Activated CD4-positive, alpha-beta T cell treated with anti-CD3 and anti-CD28 coated beads, Interleukin-2, amount 50 U/mL, for 16 hours (primary cell): ENCODE measurements at regions not wholly inside any gene's neighbourhood (a gene's known extent, or its start where the extent isn't known, plus 50 kb on each side); places are given as distances from the start of the nearest gene placed in this dataset.
"Not testable (repeated sequence)": the region's sequence is repeated elsewhere in the genome, so short reads cannot be mapped to it uniquely, and the experiment has no call there.

ENCODE experiments used
- DNase-seq: peaks from one replicate; pipeline ENCODE4 v3.0.0-alpha.2; 2020

DNA sequence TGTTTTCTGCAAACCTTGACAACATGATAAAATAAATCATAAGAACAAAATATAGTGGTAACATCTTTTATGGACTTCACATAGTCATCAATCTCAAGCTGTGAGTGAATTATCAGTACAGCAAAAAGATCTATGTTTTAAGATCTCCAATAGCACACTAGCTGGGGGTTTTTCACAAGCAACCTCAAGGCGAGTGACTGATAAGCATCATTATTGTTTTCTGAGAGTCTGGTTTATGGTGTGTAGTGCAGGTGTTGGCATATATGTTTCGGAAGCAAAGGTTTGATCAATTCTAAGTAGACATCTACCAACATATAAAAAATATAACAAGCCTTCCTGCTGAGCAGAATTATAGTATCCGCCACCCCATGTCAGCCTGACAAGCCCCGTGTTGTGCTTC is 403.8 kb upstream of the MGMT start:
- DNase-seq = no peak

GRCh38 chr10:129063877-129064276 is 403.2 kb upstream of the MGMT start:
- no peak for DNase-seq

DNA sequence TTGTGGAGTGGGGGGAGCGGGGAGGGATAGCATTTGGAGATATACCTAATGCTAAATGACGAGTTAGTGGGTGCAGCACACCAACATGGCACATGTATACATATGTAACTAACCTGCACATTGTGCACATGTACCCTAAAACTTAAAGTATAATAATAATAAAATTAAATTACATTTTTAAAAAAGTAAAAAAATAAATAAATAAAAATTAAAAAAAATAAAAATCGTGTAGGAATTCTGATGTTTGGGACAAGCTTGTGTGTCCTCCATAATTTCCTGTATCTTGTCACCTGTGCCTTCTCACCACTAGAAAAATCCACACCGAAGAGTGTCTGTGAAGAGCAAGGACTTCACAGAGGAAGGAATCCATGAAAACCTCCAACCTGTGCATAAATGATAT is 400.5 kb upstream of the MGMT start:
- not testable (repeated sequence) for DNase-seq

- DNase-seq = not testable (repeated sequence)
Measured at GRCh38 chr10:129071411-129071810, 395.6 kb upstream of the MGMT start.

DNA sequence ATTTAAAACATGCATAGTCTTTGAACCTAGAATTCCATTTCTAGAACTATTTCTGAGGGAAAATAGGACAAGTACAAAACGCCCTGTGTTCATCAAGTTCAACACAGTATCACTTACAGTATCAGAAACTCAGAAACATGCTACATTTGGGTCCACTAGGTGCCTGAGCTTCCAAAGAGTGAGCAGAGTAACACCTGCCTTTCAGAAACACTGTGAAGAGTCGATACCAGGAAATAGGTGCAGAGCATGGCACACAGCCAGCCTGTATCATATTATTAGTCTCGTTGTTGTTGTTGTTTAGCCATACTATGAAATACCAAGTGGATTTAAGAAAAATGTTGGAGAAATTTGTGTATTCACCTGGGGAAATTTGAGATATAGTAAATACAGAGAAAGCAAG is 392.1 kb upstream of the MGMT start:
- no peak for DNase-seq

DNA sequence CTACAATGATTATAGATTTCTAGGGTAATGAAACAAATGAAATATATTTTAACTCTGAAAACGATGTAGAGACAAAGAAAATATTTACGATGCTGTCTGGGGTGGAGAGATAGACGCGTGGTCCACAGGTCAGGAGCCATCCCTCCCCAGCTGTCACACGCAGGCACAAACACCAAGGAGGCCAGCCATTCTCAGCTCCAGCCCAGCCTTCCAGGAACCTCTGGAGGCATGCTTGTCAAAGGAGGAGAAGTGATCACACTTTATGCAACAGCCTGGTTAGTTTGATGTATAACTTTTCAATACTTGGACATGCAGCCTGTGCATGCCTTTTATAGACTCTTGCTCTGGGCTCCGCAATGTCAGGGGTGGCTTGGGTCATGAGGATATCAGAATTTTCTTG is 391.5 kb upstream of the MGMT start:
- no peak for DNase-seq

DNA sequence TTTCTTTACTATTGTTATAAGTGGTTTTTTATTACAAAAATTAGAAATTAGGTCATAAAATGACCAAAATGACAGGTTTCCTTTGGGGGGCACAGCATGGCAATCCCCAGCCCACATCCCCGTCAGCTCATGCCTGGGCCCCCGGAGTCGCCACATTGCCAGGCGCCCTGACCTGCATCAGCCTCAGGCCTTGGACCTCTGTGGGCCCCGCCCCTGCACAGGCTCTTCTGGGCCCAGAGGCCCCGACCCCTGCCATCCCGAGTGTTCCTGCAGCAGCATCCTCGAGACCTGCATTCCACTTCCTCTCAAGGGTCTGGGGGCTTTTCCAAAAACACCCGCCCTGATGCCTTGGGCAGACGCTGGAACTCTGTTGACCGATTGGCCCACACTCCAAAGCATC is 391.1 kb upstream of the MGMT start:
- DNase-seq = no peak

DNA sequence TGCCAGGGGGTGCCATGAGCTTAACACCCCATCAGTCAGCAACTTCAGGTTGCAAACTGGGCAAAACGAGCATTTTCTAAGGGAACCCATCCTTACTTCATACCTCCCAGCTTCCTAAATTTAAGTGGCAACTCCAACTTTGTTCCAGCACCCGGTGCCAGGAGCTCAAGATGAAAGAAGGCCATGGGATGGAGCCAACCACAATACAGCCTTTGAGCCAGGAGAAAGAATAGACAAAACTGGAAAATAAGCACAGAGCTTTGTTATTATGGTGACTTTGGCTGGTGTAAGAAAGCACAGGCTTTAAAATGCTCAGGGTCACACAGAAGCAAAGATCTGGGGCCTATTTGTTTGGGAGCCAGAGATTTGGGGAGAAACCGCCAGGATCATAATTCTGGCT is 388.7 kb upstream of the MGMT start:
- DNase-seq = no peak

DNA sequence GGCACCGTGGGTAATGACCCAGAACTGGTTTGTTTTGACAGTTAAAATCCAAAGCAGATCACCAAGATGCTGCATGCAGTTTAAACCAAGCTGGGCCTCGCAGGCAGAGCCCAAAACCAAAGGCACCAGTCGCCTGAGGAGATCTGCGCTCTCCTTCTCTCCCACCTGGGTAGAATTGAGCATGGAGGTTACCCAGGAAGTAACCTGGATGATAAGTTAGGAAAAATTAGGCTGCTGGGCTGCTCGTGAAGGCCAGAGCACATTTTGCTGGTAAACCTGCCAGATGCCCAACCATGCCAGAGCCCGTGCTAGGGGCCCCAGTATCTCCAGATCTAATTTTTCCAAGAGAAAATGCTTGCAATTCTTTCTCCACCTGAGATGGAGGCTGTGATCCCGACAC is 388.3 kb upstream of the MGMT start:
- DNase-seq = no peak

DNA sequence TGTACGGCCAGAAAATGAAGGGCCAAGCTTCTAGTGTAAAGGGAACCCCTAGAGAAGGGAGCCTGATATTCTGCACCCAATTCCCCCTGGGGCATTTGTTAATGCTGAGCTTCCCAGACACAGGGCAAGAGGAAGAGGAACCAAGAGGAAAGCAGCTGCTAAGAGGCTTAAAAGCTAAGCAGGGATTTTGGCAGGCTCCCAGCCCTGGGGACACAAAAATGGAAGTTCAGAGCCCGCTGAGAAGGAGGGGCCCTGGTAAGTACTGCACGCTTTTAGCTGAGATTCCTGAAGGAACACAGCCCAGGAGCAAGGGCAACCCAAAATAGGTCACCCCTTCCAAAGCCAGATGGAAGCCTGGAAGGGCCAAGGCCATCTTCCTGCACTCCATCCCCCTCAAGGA is 387.3 kb upstream of the MGMT start:
- no peak for DNase-seq

- DNase-seq = no peak
Measured at GRCh38 chr10:129085811-129086210, 381.2 kb upstream of the MGMT start.

DNA sequence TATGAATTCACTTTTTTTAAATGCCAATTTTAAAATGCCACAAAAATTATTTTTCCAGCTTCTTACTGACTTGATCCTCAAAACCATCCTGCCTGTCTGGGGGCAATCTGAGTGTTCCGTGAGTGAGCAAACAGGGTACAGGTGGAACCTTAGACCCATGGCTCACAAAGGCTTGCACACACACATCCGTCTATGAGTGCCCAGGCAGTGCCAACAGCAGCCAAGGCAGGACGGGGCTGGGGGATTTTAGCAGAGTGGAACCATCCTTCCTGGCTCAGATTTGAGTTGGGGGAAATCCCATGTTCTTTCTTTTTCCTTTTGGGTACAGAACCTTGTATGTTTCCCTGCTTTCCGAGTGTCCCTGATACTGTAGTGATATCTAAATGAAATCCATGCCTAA is 377.7 kb upstream of the MGMT start:
- no peak for DNase-seq

DNA sequence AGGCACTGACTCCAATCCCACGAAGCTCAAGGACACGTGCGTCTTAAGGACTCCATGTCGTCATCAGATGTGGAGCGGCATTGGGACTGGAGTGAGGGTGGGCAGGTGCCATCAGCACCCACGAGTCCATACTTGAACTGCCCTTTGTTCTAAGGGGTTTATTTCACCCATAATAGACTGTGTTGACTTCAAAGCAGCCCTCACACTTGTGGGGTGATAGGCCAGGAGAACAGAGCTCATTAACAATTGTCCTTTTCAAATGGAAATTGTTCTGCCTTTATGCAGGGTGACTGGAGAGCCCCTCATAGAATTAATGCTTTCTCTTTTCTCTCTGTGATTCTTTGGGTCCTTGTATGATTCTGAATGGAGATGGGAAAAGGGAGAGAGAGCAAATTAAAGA is 376.9 kb upstream of the MGMT start:
- DNase-seq = no peak

GRCh38 chr10:129090618-129091366 is 376.2 kb upstream of the MGMT start:
- DNase-seq = no peak

DNA sequence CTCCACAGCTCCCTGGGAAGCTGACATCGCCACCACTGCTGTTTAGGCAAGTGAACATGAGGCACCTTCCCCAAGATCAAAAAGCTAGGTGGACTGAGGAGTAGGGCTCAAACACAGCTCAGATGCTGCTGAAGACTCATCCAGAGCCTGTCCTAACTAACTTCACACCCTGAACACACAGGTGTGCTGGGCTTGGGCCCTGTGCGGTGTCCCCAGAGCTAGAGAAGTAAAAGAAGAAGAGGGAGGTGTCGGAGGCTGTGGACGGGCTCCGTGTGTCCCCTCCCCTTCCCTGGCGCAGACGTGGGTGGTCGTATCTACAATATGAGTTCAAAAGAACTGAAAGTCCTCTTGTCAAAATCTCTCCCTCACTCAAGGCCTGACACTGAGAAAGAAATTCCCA is 373.4 kb upstream of the MGMT start:
- DNase-seq = no peak

DNA sequence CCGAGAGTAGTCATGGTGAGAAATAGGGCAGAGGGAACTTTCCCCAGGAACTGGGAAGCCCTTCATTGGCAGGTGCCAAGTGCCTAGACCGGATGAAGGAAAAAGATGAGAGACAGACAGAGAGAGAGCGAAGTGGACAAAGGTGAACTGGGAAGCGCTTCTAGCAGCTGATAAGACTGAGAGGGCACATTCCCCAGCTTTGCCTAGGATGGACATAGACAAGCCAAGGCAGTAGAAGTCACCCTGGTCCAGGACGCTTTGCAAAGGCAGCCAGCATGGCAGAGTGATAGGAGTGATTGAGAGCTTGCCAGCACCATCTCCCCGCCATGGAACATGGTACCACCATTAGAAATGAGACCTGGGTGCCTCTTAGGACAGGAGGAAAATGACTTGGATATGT is 372.8 kb upstream of the MGMT start:
- no peak for DNase-seq

GRCh38 chr10:129094861-129095260 is 372.2 kb upstream of the MGMT start:
- DNase-seq = no peak

GRCh38 chr10:129095680-129096064 is 371.4 kb upstream of the MGMT start:
- DNase-seq = no peak

- DNase-seq = no peak
Measured at GRCh38 chr10:129096065-129096984, 370.7 kb upstream of the MGMT start.

DNA sequence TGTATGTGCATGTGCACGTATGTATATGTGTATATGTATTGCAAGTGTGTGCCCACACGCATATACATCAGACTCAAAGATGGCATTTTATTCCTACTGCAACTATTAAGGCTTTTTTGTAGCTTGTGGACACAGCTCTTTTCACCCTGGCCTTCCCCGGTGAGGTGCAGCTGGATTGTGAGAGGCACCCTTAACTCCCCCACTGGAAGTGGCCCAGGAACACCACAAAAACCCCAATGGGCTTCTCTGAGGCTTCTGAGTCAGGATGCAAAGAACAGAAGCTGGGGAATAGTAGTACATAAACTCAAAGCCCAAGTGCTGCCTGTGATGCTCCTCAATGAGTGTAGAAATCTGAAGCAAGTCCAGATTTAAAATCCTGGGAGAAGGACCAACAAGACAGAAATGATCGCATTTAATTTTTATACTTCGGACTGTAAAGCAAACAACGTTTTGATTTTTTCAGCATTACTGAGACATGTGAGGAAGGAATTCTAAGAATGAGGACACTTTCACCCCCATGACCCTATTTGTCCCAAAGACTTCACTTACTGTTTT is 369.2 kb upstream of the MGMT start:
- DNase-seq = no peak

DNA sequence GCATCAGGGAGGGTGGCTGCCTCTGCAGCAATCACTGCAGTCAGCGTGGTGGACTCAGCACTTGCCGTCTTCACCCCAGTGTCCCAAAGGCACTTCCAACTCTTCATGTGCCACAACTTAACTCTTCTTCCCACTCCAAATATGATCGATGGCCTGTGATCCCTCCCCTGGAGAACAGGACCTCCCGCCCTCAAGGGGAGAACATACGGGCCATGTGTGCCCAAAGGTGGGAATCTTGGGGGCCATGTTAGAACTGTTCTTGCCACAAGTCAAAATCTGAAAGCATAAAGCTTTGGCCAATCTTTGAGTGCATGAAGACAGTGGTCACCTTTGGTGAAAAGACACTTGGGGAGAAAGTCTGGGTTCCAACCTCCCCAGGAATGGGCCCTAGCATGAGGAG is 368.5 kb upstream of the MGMT start:
- DNase-seq = no peak

GRCh38 chr10:129099486-129099885 is 367.6 kb upstream of the MGMT start:
- no peak for DNase-seq

DNA sequence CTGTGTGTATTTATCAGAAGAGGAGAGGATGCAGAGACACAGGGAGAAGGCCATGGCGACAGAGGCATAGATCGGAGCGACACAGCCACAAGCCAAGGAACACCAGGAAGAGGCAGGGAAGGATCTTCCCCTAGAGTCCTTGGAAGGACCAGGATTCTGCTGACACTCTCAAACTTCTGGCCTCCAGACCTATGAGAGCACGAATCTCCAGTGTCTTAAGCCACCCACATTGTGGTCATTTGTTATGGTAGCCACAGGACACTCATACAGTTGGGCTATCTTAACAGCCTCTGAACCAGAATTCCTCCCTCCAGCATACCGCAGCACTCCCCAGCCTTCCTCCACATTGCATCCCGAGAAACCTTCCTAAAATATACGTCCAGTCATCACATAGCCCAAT is 367.0 kb upstream of the MGMT start:
- DNase-seq = no peak
